ENCODE measurements at regions not wholly inside any gene's neighbourhood (a gene's known extent, or its start where the extent isn't known, plus 50 kb on each side); places are given as distances from the start of the nearest gene placed in this dataset.

DNA sequence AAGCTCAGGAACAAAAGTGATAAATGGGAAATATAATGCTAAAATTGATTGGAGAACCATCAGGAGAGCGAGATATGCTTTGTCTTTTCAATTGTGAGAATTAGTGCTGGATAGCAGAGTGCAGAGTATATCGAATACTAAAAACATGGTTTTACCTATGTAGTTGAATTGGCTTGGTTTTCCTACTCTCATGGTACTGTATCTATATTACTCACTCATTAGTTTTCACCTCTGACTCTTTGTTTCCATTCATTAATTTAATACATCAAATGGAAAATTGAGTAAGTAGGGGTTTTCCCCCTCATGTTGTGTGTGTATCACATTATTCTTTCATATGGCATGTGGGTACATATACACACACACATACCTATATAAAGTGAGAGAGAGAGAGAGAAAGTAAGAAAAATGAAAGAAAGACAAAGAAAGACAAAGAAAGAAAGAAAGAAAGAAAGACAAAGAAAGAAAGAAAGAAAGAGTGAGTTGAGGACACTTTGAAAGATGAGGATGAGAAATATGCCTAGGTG is 1574.5 kb downstream of the MRPL39 start:
- no peak for TF ChIP-seq YY1 (IDR thresholded peaks at IDR 0.05)
- TF ChIP-seq, protein P1, sequence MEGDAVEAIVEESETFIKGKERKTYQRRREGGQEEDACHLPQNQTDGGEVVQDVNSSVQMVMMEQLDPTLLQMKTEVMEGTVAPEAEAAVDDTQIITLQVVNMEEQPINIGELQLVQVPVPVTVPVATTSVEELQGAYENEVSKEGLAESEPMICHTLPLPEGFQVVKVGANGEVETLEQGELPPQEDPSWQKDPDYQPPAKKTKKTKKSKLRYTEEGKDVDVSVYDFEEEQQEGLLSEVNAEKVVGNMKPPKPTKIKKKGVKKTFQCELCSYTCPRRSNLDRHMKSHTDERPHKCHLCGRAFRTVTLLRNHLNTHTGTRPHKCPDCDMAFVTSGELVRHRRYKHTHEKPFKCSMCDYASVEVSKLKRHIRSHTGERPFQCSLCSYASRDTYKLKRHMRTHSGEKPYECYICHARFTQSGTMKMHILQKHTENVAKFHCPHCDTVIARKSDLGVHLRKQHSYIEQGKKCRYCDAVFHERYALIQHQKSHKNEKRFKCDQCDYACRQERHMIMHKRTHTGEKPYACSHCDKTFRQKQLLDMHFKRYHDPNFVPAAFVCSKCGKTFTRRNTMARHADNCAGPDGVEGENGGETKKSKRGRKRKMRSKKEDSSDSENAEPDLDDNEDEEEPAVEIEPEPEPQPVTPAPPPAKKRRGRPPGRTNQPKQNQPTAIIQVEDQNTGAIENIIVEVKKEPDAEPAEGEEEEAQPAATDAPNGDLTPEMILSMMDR (IDR thresholded peaks at IDR 0.05; ENCODE audit: low read depth, low read length, missing input control): no peak
- TF ChIP-seq EGR1 (IDR thresholded peaks at IDR 0.05; ENCODE audit: low read depth in 2 of 2): no peak
